Stimulated activated CD8-positive, alpha-beta memory T cell treated with anti-CD3 and anti-CD28 coated beads, Interleukin-12 subunit alpha, Interleukin-12 subunit beta, amount 100 ng/mL, for 24 hours (primary cell): ENCODE measurements at regions not wholly inside any gene's neighbourhood (a gene's known extent, or its start where the extent isn't known, plus 50 kb on each side); places are given as distances from the start of the nearest gene placed in this dataset.

Experiments
- DNase-seq: peaks from one replicate; pipeline ENCODE4 v3.0.0-alpha.2; 2020; ENCODE audit errors: extremely low read depth

DNA sequence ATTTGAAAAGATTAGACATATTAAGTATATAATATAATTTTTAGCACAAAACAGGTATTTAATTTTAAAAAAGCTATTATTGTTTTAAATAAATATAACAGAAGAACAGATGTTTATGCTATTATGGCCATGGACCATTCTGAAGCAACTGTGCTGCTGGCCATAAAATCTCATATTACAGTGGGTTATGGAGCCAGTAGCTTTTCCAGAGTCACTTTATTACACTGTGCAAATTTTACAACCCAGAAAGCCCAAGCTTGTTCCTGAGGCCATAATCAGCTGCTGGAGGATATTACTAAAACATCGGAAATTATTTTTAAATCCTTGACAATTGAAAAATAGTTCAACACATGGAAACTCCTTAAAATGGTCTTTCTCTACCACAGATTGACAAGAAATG is 557.3 kb upstream of the KCNMB2 start:
- DNase-seq = no peak

DNA sequence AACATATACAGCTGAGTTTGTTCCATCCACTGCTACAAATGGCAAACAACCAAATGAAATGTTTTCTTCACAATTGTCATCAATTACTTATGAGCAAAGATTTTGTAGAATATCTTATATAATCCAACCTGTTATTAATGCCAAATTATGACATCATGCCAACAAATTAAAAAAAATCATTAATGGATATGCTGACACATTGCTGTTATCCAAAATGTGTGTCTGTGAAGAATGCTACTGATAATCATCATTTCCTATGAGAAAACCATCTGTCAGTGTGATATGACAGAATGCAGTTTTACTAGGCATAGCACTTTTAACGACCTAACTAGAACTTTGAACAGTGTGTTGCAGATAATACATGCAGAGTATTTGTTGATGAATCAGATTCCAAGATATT is 556.5 kb upstream of the KCNMB2 start:
- no peak for DNase-seq

DNA sequence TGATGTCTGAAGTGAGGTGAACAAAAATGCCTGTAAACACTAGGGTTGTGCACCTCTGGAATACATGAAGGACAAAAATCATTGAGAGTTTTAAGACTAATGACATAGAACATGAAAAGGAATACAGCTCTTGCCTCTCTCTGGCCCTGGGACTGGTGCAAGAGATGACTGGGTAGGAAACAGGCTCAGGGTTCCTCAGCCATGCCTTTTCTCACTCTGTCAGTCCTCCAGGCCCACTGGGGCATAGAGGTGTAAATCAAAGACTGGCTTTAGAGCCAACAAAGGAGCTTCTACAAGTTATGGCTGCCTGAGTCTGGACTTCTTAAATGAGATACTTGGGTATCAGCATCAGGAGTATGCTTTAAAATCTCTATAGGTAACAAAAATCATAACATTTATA is 554.7 kb upstream of the KCNMB2 start:
- DNase-seq = no peak

- no peak for DNase-seq
Observed at GRCh38 chr3:177982034-177982433, 554.2 kb upstream of the KCNMB2 start.

GRCh38 chr3:177983320-177983719 is 552.9 kb upstream of the KCNMB2 start:
- no peak for DNase-seq

GRCh38 chr3:177992993-177993970 is 543.0 kb upstream of the KCNMB2 start:
- no peak for DNase-seq

- DNase-seq = no peak
Observed at GRCh38 chr3:177994976-177995375, 541.3 kb upstream of the KCNMB2 start.

DNA sequence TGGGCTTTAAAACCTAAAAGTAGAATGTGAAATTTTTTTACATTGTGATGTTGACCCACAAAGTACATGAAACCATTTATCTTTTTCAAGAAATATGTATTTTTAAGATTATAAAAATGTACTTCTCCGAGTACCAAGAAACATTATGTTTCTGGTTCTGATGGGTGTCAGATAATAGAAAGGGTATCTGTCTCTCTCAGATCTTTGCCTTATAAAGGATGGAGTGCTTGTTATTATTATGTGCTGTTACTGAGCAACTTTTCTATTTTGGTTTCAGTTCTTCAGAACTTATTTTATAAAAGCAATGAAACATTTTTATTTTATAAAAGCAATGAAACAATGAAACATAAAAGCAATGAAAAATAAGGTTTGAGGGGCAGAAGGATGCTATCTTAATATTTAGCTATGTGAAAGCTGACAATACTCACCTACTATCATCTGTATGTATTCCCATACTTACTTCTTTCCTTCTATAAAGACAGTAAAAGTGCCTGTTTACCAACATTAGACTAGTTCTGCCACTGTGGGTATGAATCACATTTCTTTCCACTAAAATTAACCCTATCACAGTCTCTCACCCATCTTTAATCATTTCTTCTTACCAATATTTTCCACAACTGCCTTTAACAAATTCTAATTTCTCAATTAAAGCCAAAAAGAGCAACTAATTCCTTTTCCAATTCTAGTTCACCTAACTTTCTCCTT is 540.7 kb upstream of the KCNMB2 start:
- no peak for DNase-seq

DNA sequence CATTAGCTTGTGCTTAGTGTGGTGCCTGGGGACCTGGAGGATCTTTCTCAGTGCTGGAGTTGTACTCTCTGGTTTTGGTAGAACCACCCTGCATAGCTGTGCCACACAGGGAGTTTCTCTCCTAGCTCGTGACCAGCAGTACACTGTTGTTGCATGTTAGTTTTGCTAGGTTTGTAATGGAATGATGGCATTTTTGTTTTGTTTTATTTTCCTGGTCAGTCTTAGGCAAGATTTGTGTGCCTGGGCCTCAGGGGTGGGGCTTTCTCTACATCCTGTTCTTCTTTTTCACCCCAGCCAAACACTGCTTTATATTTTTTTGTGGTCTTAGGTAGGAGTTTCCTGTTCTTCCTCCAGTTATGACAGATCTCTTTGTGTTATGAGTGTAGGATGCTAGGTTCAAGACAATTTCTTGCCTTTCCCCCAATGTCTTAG is 534.5 kb upstream of the KCNMB2 start:
- no peak for DNase-seq

- DNase-seq = no peak
Observed at GRCh38 chr3:178002113-178002512, 534.1 kb upstream of the KCNMB2 start.

DNA sequence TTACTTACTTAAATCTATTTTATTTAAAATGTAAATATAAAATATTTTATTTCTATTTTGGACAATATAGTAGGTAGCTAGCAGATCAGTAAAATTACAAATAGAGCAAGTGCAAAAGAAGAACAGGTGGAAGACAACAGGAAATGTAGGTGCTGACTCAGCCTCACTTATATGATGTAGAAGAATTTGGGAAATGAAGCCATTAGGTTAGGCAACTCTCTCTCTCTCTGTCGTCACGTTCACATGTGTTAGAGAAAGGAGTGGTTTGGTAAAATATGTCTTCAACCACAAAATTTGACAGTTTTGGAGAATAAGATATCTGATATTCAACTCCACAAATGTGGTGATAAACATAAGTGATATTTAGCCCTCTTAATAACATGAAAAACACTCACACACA is 532.5 kb upstream of the KCNMB2 start:
- no peak for DNase-seq

DNA sequence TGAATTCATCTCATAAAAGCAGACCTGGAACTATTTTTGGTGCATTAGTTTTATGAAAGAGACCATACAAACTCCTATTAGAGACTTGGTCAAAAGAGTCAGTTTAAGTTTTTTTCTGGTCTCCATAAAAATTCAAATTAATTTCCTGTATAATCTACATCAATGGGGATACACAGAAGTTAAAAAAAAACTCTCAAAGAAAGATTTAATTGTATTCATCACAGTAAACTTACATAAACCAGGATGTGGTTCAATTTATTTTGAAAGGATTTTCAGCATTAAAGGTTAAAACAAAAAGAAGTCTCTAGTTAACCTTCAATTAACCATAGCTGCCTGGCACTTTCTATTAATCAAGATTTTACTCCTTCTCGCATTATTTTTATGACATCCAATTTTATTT is 530.3 kb upstream of the KCNMB2 start:
- DNase-seq = no peak

GRCh38 chr3:178010306-178010705 is 525.9 kb upstream of the KCNMB2 start:
- no peak for DNase-seq

- DNase-seq = no peak
Observed at GRCh38 chr3:178019645-178020044, 516.6 kb upstream of the KCNMB2 start.

DNA sequence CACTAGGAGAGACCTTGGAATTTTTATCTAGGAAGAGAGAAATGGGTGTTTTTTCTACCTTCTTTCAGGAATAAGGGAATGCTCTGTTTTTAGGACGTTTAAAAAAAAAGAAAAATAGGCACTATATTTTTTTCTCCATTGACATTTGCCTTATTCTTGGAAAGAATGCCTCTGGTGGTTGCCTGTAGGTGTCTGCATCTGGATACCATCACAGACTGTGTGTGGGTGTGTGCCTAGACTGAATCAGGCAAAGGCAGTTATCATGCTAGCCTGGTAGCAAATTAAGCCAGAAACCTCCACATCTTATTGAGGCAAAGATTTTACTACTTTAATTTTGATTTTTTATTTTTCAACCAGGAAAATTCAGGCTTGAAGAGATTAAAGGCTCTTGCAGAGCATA is 513.6 kb upstream of the KCNMB2 start:
- no peak for DNase-seq

GRCh38 chr3:178028933-178029332 is 507.3 kb upstream of the KCNMB2 start:
- DNase-seq = no peak

- no peak for DNase-seq
Observed at GRCh38 chr3:178036451-178037144, 499.6 kb upstream of the KCNMB2 start.

- DNase-seq = no peak
Observed at GRCh38 chr3:178041931-178042330, 494.3 kb upstream of the KCNMB2 start.

DNA sequence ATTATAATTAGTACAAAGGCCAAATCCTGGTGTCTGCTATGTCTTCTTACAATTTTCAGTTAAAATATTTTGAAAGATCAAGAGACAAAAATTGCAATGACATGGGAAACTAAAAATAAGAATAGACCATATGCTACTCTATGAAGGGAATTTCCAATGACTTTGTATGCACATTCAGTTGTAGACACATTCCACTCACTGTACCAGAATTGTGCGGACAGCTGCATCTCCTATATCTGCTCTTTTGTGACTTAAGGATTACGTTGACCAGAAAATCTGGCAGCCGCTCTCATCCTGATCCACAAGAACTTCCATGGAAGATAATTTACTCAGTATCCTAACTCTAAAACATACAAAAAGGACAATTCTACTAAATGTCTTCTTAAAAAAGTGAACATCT is 493.9 kb upstream of the KCNMB2 start:
- DNase-seq = no peak

DNA sequence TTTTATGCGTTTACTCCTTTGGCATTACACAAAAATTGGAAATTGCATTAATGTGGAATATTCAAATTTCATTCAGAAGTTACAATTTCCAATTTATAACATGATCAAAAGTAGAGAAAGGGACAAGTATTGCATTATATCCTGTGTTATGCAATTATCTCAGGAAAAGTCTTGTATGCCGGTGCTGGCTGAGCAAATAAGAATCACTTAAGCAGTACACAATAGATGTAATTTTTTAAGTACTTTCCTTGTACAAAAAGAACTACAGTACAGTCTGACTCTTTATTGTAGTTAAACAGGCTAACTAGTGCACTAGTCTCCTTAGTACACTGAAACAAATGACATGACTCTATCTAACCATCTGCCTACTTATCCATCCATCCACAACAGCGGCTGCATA is 493.2 kb upstream of the KCNMB2 start:
- DNase-seq = no peak

DNA sequence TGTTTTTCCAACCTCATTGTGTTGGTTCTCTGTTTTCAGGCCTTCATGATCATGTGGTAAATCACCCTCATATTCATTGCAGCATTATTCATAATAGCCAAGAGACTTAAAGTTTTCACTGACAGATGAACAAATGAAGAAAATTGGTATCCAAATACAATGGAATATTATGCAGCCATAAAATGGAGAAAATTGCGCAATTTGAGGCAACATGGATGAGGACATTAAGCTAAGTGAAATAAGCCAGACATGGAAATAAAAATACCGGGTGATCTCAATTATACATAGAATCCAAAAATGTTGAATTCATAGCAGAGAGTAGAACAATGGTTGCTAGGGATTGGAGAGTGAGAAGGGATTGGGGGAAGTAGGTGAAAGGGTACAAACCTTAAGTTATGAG is 491.9 kb upstream of the KCNMB2 start:
- no peak for DNase-seq

GRCh38 chr3:178047496-178047895 is 488.7 kb upstream of the KCNMB2 start:
- DNase-seq = no peak
